HG02759 (cell line): ENCODE measurements at regions not wholly inside any gene's neighbourhood (a gene's known extent, or its start where the extent isn't known, plus 50 kb on each side); places are given as distances from the start of the nearest gene placed in this dataset.
"Not testable (repeated sequence)": the region's sequence is repeated elsewhere in the genome, so short reads cannot be mapped to it uniquely, and the experiment has no call there.

Experiments used
- ATAC-seq: cut with Tn5 transposase; IDR thresholded peaks from one replicate; pipeline ENCODE4 v1.9.1; 2021; ENCODE audit warnings: mild to moderate bottlenecking, moderate library complexity; ENCODE audit not compliant: unreplicated experiment

DNA sequence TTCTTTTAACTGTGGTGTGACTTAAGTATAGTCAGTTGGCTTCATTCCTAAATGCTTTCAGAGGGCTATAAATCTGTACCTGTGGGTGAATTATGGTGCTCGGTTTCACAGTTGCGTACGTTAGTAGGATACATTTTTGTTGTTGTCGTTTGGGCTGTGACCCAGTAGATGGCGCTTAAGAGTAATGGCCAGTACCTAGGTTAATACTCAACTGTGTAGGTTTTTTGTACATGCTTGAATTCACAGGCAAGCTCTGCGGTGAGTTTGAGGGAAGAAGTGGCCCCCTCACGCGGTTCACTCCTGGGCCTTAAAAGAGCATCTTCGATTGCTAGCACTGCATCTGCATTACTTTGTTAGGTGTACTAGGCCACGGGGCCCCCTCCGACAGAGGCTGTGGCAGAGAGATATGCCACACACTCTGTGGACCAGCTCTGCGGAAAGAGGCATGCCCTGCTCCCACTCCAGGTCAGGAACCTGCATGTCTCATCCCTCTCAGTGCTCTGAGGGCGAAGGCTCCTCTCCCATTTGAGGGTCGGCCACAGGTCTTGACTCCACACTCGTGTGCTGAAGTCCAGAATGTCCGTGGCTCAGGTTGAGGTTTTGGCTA is 224.6 kb upstream of the TBL1Y start:
- ATAC-seq, result peak; percentile 85

- ATAC-seq, result peak; percentile 79
Observed at GRCh38 chrY:6701558-6702161, 208.8 kb upstream of the TBL1Y start.

GRCh38 chrY:6721443-6721842 is 189.1 kb upstream of the TBL1Y start:
- ATAC-seq, result not testable (repeated sequence)

DNA sequence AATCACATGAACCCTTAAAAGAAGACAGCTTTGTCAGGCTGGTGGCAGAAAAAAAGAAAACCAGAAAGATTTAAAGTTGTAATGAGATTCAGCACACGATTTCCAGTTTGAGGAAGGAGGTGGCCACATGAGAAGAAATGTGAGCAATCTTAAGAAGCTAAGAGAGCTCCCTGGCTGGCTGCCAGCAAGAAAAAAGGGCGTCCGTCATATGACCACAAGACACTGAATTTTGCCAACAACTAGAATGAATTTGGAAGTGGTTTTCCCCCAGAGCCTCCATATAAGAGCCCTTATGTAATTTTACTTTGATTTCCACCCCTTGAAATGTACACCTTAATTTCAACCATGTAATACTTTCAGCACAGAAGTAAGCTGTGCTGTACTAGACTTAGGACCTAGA is 163.3 kb upstream of the TBL1Y start:
- not testable (repeated sequence) for ATAC-seq

- ATAC-seq, result no peak
Observed at GRCh38 chrY:6782334-6782733, 128.2 kb upstream of the TBL1Y start.

DNA sequence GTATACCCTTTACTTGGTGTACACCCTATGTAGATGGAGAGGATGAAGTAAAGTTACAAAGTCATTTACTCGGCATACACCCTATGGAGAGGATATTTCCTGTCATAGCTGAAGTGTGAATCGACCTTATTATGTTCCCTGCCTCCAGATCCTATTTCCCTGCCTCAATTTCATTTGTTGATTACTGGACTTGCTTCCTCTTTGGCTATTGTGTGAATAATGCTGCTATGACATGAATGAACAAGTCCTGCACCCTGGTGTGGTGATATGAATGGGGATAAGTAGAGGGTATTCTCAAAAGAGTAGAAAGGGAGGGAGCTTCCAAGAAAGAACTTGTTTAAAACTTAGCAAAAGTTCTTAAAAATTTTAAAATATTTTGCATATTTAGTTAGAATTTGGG is 123.5 kb upstream of the TBL1Y start:
- ATAC-seq, result no peak

DNA sequence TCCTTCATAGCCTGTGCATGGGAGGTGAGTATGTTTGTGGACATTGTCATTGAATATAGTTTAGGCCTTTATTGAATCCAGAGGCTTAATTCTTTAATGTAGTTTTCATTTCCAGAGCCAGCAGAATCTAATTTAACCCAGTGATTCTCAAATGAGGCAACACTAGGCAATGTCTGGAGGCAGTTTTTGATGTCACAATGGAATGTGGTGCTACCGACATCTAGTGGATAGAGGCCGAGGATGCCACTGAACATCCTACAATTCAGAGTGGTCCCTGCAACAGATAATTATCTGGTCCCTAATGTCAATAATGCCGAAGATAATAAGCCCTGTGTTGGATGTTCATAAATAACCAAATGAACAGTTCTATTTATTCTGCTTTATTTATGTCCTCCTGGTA is 98.9 kb upstream of the TBL1Y start:
- ATAC-seq, result no peak
